Mesenchymal stem cell (in vitro differentiated cells and primary cell): ENCODE measurements at regions not wholly inside any gene's neighbourhood (a gene's known extent, or its start where the extent isn't known, plus 50 kb on each side); places are given as distances from the start of the nearest gene placed in this dataset.
A peak's percentile ranks its signal among the peaks of the same experiment; 100 is the strongest.

Source experiments
- DNase-seq: peaks from one replicate; pipeline ENCODE4 v3.0.0-alpha.2; 2013
- H2AFZ ChIP-seq: one replicate; pipeline ENCODE4 v1.6.1; 2013; ENCODE audit warnings: low read depth, mild to moderate bottlenecking, control low read depth, inconsistent platforms, low read length, moderate library complexity
- H2AK5ac ChIP-seq: 2 replicates; pipeline ENCODE4 v1.6.1; 2013; ENCODE audit warnings: low read length, moderate library complexity, mild to moderate bottlenecking, inconsistent platforms; ENCODE audit not compliant: severe bottlenecking
- H2BK120ac ChIP-seq: one replicate; pipeline ENCODE4 v1.6.1; 2013; ENCODE audit warnings: low read depth, mild to moderate bottlenecking, inconsistent platforms, low read length, moderate library complexity
- H2BK12ac ChIP-seq, 2 experiments: one replicate each; pipeline ENCODE4 v1.6.1; 2013; ENCODE audit warnings: inconsistent platforms in 2 of 2, low read length in 2 of 2, mild to moderate bottlenecking in 2 of 2, moderate library complexity in 2 of 2, control low read depth in 1 of 2
- H2BK15ac ChIP-seq: one replicate; pipeline ENCODE4 v1.6.1; 2013; ENCODE audit warnings: mild to moderate bottlenecking, low read depth, inconsistent platforms; ENCODE audit not compliant: poor library complexity, severe bottlenecking
- H2BK5ac ChIP-seq: 2 replicates; pipeline ENCODE4 v1.6.1; 2013; ENCODE audit warnings: low read depth, mild to moderate bottlenecking, low read length, control low read depth, inconsistent platforms; ENCODE audit not compliant: poor library complexity, severe bottlenecking
- H3K14ac ChIP-seq, 2 experiments: one replicate each; pipeline ENCODE4 v1.6.1; 2013; ENCODE audit warnings: inconsistent platforms in 2 of 2, low read length in 2 of 2, control low read depth in 1 of 2, mild to moderate bottlenecking in 1 of 2, moderate library complexity in 1 of 2
- H3K18ac ChIP-seq, 2 experiments: one replicate each; pipeline ENCODE4 v1.6.1; 2013; ENCODE audit warnings: inconsistent platforms in 2 of 2, low read length in 2 of 2, control low read depth in 1 of 2, low read depth in 1 of 2, mild to moderate bottlenecking in 1 of 2
- H3K23ac ChIP-seq, 2 experiments: one replicate each; pipeline ENCODE4 v1.6.1; 2013; ENCODE audit warnings: inconsistent platforms in 2 of 2, low read length in 2 of 2, mild to moderate bottlenecking in 2 of 2, moderate library complexity in 2 of 2, control low read depth in 1 of 2
- H3K27ac ChIP-seq: 2 replicates; pipeline ENCODE4 v1.5.1; 2013; ENCODE audit warnings: mild to moderate bottlenecking, moderate library complexity, low read length, control low read depth, inconsistent platforms; ENCODE audit not compliant: poor library complexity, severe bottlenecking
- H3K27me3 ChIP-seq, 2 experiments: 2 replicates each; pipeline versions ENCODE4 v1.6.1 to v1.7.0; 2013; ENCODE audit warnings: low read length in 2 of 2, mild to moderate bottlenecking in 2 of 2, moderate library complexity in 2 of 2, control low read depth in 1 of 2, inconsistent platforms in 1 of 2; ENCODE audit not compliant: control insufficient read depth in 1 of 2, insufficient read depth in 1 of 2
- H3K36me3 ChIP-seq, 2 experiments: 2 replicates each; pipeline versions ENCODE4 v1.6.1 to v1.7.0; 2013; ENCODE audit warnings: low read length in 2 of 2, control low read depth in 1 of 2, inconsistent platforms in 1 of 2, low read depth in 1 of 2, mild to moderate bottlenecking in 1 of 2; ENCODE audit not compliant: insufficient read depth in 2 of 2, control insufficient read depth in 1 of 2
- H3K4ac ChIP-seq, 2 experiments: one replicate each; pipeline ENCODE4 v1.6.1; 2013; ENCODE audit warnings: inconsistent platforms in 2 of 2, low read length in 2 of 2, mild to moderate bottlenecking in 2 of 2, moderate library complexity in 2 of 2, control low read depth in 1 of 2, low read depth in 1 of 2
- H3K4me1 ChIP-seq: 2 replicates; pipeline ENCODE4 v1.6.1; 2013; ENCODE audit warnings: low read depth, low read length, control low read depth; ENCODE audit not compliant: control insufficient read depth, insufficient read depth
- H3K4me2 ChIP-seq: 2 replicates; pipeline ENCODE4 v1.6.1; 2013; ENCODE audit warnings: low read length, mild to moderate bottlenecking, inconsistent platforms; ENCODE audit not compliant: poor library complexity, severe bottlenecking
- H3K4me3 ChIP-seq, 2 experiments: 2 replicates each; pipeline versions ENCODE4 v1.5.1 to v1.7.0; 2013; ENCODE audit warnings: low read length in 2 of 2, mild to moderate bottlenecking in 2 of 2, control low read depth in 1 of 2, low read depth in 1 of 2; ENCODE audit not compliant: insufficient read depth in 1 of 2
- H3K79me1 ChIP-seq: replicated peaks from 2 replicates; pipeline ENCODE4 v1.6.1; 2013; ENCODE audit warnings: mild to moderate bottlenecking, control low read depth, low read length, inconsistent platforms; ENCODE audit not compliant: poor library complexity, severe bottlenecking
- H3K9ac ChIP-seq: 2 replicates; pipeline ENCODE4 v1.7.0; 2013; ENCODE audit warnings: mild to moderate bottlenecking, low read length, moderate library complexity
- H3K9me3 ChIP-seq: 2 replicates; pipeline ENCODE4 v1.7.0; 2013; ENCODE audit warnings: mild to moderate bottlenecking, low read length; ENCODE audit not compliant: control insufficient read depth
- H4K8ac ChIP-seq: one replicate; pipeline ENCODE4 v1.6.1; 2013; ENCODE audit warnings: inconsistent platforms, mild to moderate bottlenecking, low read length, moderate library complexity
- H4K91ac ChIP-seq: one replicate; pipeline ENCODE4 v1.6.1; 2013; ENCODE audit warnings: mild to moderate bottlenecking, low read length, inconsistent platforms
- WGBS: methylation state at CpG from one replicate; pipeline ENCODE4 v1.1.7; 2013; ENCODE audit warnings: mixed read lengths; 5-methylcytosine and 5-hydroxymethylcytosine counted together

- Histone ChIP-seq H4K91ac (no peak overlapping the region), H3K18ac (peak overlapping the region in 1 of 2 experiments; percentile 73), H2AK5ac (no peak overlapping the region), H3K14ac (peak overlapping the region in 1 of 2 experiments; percentile 18), H3K36me3 (no peaks in the 10 kb centered on the region), H4K8ac (no peak overlapping the region), H3K4ac (no peak overlapping the region), H3K9ac (no peak overlapping the region), H3K9me3 (no peaks in the 10 kb centered on the region), H3K79me1 (no peaks in the 10 kb centered on the region), H3K23ac (peak overlapping the region in 1 of 2 experiments; percentile 72), H3K27me3 (peaks cover 11 to 20% of the 10 kb centered on the region in 2 experiments), H2AFZ (no peak overlapping the region), H2BK12ac (peak overlapping the region in 1 of 2 experiments; percentile 47), H3K4me1 (peaks cover 6% of the 10 kb centered on the region), H2BK5ac (no peak overlapping the region), H3K27ac (no peak overlapping the region), H3K4me3 (no peak overlapping the region), H2BK15ac (no peak overlapping the region), H2BK120ac (no peak overlapping the region), H3K4me2 (peak overlapping the region; percentile 30)
- WGBS, result 64% methylated on average over 8 of the region's 15 CpGs
- DNase-seq, result no peak
Observed at GRCh38 chr9:14437354-14438231, 123.7 kb upstream of the NFIB start.

DNA sequence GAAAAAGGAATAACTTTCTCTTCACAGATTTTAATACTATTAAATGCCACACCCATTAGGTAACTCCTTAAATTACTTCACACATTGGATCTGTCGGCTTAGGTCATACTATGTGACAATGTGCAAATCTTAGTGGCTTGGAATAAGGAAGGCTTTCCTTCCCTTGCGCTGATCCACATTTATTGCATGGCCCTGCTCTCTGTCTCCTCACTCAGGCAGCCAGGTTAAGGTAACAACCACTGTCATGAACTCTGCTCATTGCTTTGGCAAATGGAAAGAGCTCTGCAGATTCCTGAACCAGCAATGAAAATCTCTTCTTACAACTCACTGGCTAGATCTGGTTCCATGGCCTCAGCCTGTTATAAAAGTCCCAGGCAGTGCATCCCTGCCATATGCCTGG, 121.9 kb upstream of the NFIB start:
- no peak overlapping the region for H3K27ac ChIP-seq
- no peak overlapping the region for H2BK12ac ChIP-seq
- no peak overlapping the region for H2AK5ac ChIP-seq
- H3K9ac ChIP-seq, result no peak overlapping the region
- DNase-seq, result no peak
- no peaks in the 10 kb centered on the region for H3K36me3 ChIP-seq
- no peak overlapping the region for H3K4ac ChIP-seq
- H3K4me3 ChIP-seq, result no peak overlapping the region
- no peak overlapping the region for H3K4me2 ChIP-seq
- H2BK15ac ChIP-seq, result no peak overlapping the region
- no peak overlapping the region for H2BK120ac ChIP-seq
- H3K27me3 ChIP-seq, result peaks cover 11 to 20% of the 10 kb centered on the region in 2 experiments
- no peak overlapping the region for H3K14ac ChIP-seq
- H3K23ac ChIP-seq, result no peak overlapping the region
- no peak overlapping the region for H4K91ac ChIP-seq
- H3K4me1 ChIP-seq, result peaks cover 6% of the 10 kb centered on the region
- no peak overlapping the region for H2BK5ac ChIP-seq
- no peak overlapping the region for H2AFZ ChIP-seq
- 98% methylated on average over 2 of the region's 2 CpGs for WGBS
- H3K9me3 ChIP-seq, result no peaks in the 10 kb centered on the region
- H3K79me1 ChIP-seq, result no peaks in the 10 kb centered on the region
- no peak overlapping the region for H3K18ac ChIP-seq
- no peak overlapping the region for H4K8ac ChIP-seq

- Histone ChIP-seq H3K79me1 (no peaks in the 10 kb centered on the region), H2AFZ (no peak overlapping the region), H3K14ac (no peak overlapping the region), H3K4me1 (peaks cover 6% of the 10 kb centered on the region), H2BK120ac (no peak overlapping the region), H3K18ac (no peak overlapping the region), H3K27ac (no peak overlapping the region), H3K9ac (no peak overlapping the region), H3K36me3 (no peaks in the 10 kb centered on the region), H3K27me3 (peaks cover 11 to 20% of the 10 kb centered on the region in 2 experiments), H4K8ac (no peak overlapping the region), H3K23ac (no peak overlapping the region), H4K91ac (no peak overlapping the region), H2AK5ac (no peak overlapping the region), H3K4me3 (no peak overlapping the region), H2BK12ac (no peak overlapping the region), H2BK15ac (no peak overlapping the region), H3K4ac (no peak overlapping the region), H3K9me3 (no peaks in the 10 kb centered on the region), H3K4me2 (no peak overlapping the region), H2BK5ac (no peak overlapping the region)
- WGBS, result 100% methylated on average over 1 of the region's 2 CpGs
- no peak for DNase-seq
Observed at GRCh38 chr9:14434971-14435718, 121.2 kb upstream of the NFIB start.

- Histone ChIP-seq H2BK12ac (no peak overlapping the region), H3K9me3 (no peaks in the 10 kb centered on the region), H3K36me3 (no peaks in the 10 kb centered on the region), H3K9ac (no peak overlapping the region), H3K4me2 (no peak overlapping the region), H3K18ac (no peak overlapping the region), H2AFZ (no peak overlapping the region), H3K27me3 (peaks cover 5 to 17% of the 10 kb centered on the region in 2 experiments), H3K4me1 (peaks cover 6% of the 10 kb centered on the region), H2BK5ac (no peak overlapping the region), H4K8ac (no peak overlapping the region), H2BK120ac (no peak overlapping the region), H4K91ac (no peak overlapping the region), H2AK5ac (no peak overlapping the region), H3K4me3 (no peak overlapping the region), H3K14ac (no peak overlapping the region), H3K4ac (no peak overlapping the region), H3K23ac (no peak overlapping the region), H3K27ac (no peak overlapping the region), H2BK15ac (no peak overlapping the region), H3K79me1 (no peaks in the 10 kb centered on the region)
- DNase-seq, result no peak
Observed at GRCh38 chr9:14434158-14434504, 120.2 kb upstream of the NFIB start.
